A673 (cell line): ENCODE measurements at regions not wholly inside any gene's neighbourhood (a gene's known extent, or its start where the extent isn't known, plus 50 kb on each side); places are given as distances from the start of the nearest gene placed in this dataset.

Experiments
- BruUV-seq: library from RNA; stranded (reverse); fragments of 400-500 nt; replicated peaks from 2 replicates; lab custom pipeline; 2021; lab: Mats Ljungman, UMichigan
- CTCF ChIA-PET: fragments of 300-600 bp; sonication (Branson Sonifier 250); formaldehyde crosslinking; loops from one replicate; lab custom pipeline; 2022; ENCODE audit warnings: antibody characterized with exemption; lab: Charles Lee
- POLR2A ChIA-PET: fragments of 300-600 bp; sonication (Branson Sonifier 250); formaldehyde crosslinking; loops from one replicate; lab custom pipeline; 2022; ENCODE audit warnings: antibody characterized with exemption; ENCODE audit not compliant: low non-redundant PET; lab: Charles Lee
- DNase-seq: peaks from one replicate; pipeline ENCODE4 v3.0.0-alpha.2; 2015; ENCODE audit warnings: low spot score
- H3K27ac ChIP-seq: fragments of 200-600 bp; sonication (generic); 2 replicates; pipeline ENCODE4 v1.5.1; 2016; ENCODE audit warnings: mixed run types, low read depth, mild to moderate bottlenecking, mixed read lengths, antibody characterized with exemption, low read length; ENCODE audit not compliant: poor library complexity, severe bottlenecking
- H3K27me3 ChIP-seq: fragments of 200-600 bp; sonication (generic); replicated peaks from 2 replicates; pipeline ENCODE4 v1.6.1; 2017; ENCODE audit warnings: mixed run types, low read depth, mild to moderate bottlenecking, mixed read lengths, antibody characterized with exemption, low read length; ENCODE audit not compliant: insufficient read depth, poor library complexity
- H3K36me3 ChIP-seq: fragments of 200-600 bp; sonication (generic); 2 replicates; pipeline ENCODE4 v1.6.1; 2016; ENCODE audit warnings: mixed run types, mild to moderate bottlenecking, mixed read lengths, antibody characterized with exemption, low read length; ENCODE audit not compliant: insufficient read depth, poor library complexity, severe bottlenecking
- H3K4me1 ChIP-seq: fragments of 200-600 bp; sonication (generic); 2 replicates; pipeline ENCODE4 v1.6.1; 2017; ENCODE audit warnings: mixed run types, mild to moderate bottlenecking, mixed read lengths, antibody characterized with exemption, low read length; ENCODE audit not compliant: insufficient read depth, poor library complexity, severe bottlenecking
- H3K4me3 ChIP-seq: fragments of 200-600 bp; sonication (generic); 2 replicates; pipeline ENCODE4 v1.5.1; 2016; ENCODE audit warnings: low read depth, mixed run types, mild to moderate bottlenecking, mixed read lengths, low read length; ENCODE audit not compliant: poor library complexity, severe bottlenecking
- H3K9me3 ChIP-seq: fragments of 200-600 bp; sonication (generic); 2 replicates; pipeline ENCODE4 v1.6.1; 2016; ENCODE audit warnings: mixed run types, low read depth, mild to moderate bottlenecking, mixed read lengths, antibody characterized with exemption, low read length; ENCODE audit not compliant: poor library complexity, severe bottlenecking
- EZH2 ChIP-seq: fragments of 200-600 bp; sonication (generic); IDR thresholded peaks from 2 replicates; pipeline ENCODE4 v1.6.1; 2017; ENCODE audit warnings: borderline replicate concordance, low read depth, mild to moderate bottlenecking, mixed read lengths, antibody characterized with exemption, low read length; ENCODE audit not compliant: poor library complexity, severe bottlenecking
- intact Hi-C: fragments of 100-400 bp; cut with micrococcal nuclease; formaldehyde crosslinking; loops from one replicate; pipeline ENCODE4 v1.10.0; 2022; ENCODE audit not compliant: unreplicated experiment
- TF ChIP-seq, protein P1 (sequence below): fragments of 300-800, 200-600 bp; sonication (generic); conservative IDR thresholded peaks from 2 replicates; pipeline ENCODE4 v1.5.1; 2017; ENCODE audit warnings: low read depth, mild to moderate bottlenecking, antibody characterized with exemption, low read length, moderate library complexity, mixed read lengths

DNA sequence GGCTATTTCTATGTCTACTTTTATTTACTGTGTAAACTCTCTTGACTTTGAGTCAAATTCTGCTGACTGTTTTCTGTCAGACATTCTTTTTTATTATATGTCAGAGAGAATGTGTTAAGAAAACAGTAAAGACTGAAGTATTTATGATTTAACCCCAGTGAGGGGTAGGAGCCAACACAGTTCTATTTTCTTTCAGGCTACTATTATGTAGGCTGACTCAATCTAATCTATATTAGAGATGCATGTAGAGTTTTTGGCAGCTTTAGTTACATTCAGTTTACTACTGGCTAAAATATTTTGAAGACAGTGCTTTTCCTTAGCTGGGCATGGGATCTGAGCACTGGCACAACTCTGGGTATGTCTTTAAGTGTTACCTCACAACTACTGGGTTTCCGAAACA lies 1108.0 kb downstream of the CDH11 start:
- DNase-seq, result no peak
- H3K27me3 ChIP-seq, result no peaks in the 10 kb centered on the region
- ChIA-PET CTCF (no interaction called here), POLR2A (no interaction called here)
- TF ChIP-seq, protein P1, sequence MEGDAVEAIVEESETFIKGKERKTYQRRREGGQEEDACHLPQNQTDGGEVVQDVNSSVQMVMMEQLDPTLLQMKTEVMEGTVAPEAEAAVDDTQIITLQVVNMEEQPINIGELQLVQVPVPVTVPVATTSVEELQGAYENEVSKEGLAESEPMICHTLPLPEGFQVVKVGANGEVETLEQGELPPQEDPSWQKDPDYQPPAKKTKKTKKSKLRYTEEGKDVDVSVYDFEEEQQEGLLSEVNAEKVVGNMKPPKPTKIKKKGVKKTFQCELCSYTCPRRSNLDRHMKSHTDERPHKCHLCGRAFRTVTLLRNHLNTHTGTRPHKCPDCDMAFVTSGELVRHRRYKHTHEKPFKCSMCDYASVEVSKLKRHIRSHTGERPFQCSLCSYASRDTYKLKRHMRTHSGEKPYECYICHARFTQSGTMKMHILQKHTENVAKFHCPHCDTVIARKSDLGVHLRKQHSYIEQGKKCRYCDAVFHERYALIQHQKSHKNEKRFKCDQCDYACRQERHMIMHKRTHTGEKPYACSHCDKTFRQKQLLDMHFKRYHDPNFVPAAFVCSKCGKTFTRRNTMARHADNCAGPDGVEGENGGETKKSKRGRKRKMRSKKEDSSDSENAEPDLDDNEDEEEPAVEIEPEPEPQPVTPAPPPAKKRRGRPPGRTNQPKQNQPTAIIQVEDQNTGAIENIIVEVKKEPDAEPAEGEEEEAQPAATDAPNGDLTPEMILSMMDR, result no peak
- TF ChIP-seq EZH2, result no peak
- no peak overlapping the region for H3K4me3 ChIP-seq
- H3K9me3 ChIP-seq, result no peaks in the 10 kb centered on the region
- H3K36me3 ChIP-seq, result no peaks in the 10 kb centered on the region
- intact Hi-C loops, result no loop called here
- H3K4me1 ChIP-seq, result peaks cover 14% of the 10 kb centered on the region
- no TSS peak for BruUV-seq
- no peak overlapping the region for H3K27ac ChIP-seq

DNA sequence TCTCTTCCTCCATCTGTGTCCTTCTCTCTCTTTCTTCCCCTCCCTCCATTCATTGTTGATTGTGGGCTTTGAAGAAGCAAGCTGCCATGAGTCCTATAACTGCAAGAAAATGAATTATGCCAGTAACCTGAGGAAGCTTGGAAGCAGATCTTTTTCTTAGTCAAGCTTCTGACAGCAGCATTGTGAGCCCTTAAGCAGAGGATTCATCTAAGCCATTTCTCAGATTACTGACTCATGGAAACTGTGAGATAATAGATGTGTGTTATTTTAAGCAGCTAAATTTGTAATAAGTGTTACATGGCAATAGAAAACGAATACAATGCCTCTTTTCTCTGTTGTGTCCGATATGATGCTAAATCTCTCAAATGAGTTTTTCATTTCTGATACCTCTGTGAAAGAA lies 1109.7 kb downstream of the CDH11 start:
- DNase-seq, result no peak
- no peaks in the 10 kb centered on the region for H3K27me3 ChIP-seq

DNA sequence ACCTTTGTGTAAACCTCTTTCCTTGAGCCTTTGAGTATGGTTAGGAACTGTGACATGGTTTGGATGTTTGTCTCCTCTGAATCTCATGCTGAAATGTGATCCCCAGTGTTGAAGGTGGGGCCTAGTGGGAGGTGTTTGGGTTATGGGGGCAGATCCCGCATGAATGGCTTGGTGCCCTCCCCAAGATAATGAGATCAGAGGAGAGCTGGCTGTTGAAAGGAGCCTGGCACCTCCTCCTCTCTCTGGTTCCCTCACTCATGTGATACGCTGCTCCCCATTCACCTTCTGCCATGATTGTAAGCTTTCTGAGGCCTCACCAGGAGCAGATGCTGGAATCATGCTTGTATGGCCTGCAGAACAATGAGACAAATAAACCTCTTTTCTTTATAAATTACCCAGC lies 1110.2 kb downstream of the CDH11 start:
- Histone ChIP-seq H3K4me1 (peaks cover 6% of the 10 kb centered on the region), H3K27me3 (no peaks in the 10 kb centered on the region)

More for the DNA sequence above, 1109.7 kb downstream of the CDH11 start:
- no peak for TF ChIP-seq EZH2
- TF ChIP-seq, protein P1, result no peak
- intact Hi-C loops, result no loop called here
- no peaks in the 10 kb centered on the region for H3K36me3 ChIP-seq
- H3K27ac ChIP-seq, result no peak overlapping the region
- H3K9me3 ChIP-seq, result no peaks in the 10 kb centered on the region
- POLR2A ChIA-PET, result no interaction called here
- no TSS peak for BruUV-seq
- CTCF ChIA-PET, result no interaction called here
- H3K4me3 ChIP-seq, result no peak overlapping the region
- peaks cover 6% of the 10 kb centered on the region for H3K4me1 ChIP-seq

More for the DNA sequence above, 1110.2 kb downstream of the CDH11 start:
- no TSS peak for BruUV-seq
- no peak overlapping the region for H3K27ac ChIP-seq
- no peaks in the 10 kb centered on the region for H3K9me3 ChIP-seq
- TF ChIP-seq, protein P1, result no peak
- TF ChIP-seq EZH2, result no peak
- H3K36me3 ChIP-seq, result no peaks in the 10 kb centered on the region
- no peak for DNase-seq
- no peak overlapping the region for H3K4me3 ChIP-seq
- ChIA-PET CTCF (no interaction called here), POLR2A (no interaction called here)
- intact Hi-C loops, result no loop called here
